IgD-negative memory B cell (primary cell): ENCODE measurements at regions not wholly inside any gene's neighbourhood (a gene's known extent, or its start where the extent isn't known, plus 50 kb on each side); places are given as distances from the start of the nearest gene placed in this dataset.
"Not testable (repeated sequence)": the region's sequence is repeated elsewhere in the genome, so short reads cannot be mapped to it uniquely, and the experiment has no call there.

Experiments used
- H3K27ac Mint-ChIP-seq, 3 donors: one replicate each; pipeline ENCODE4 v1.8.0; 2020 to 2022; ENCODE audit warnings: mild to moderate bottlenecking in 3 of 3, mixed read lengths in 3 of 3, moderate library complexity in 1 of 3
- H3K27me3 Mint-ChIP-seq: one replicate; pipeline ENCODE4 v1.8.0; 2021; ENCODE audit warnings: mixed read lengths
- H3K36me3 Mint-ChIP-seq: one replicate; pipeline ENCODE4 v1.8.0; 2020; ENCODE audit warnings: mild to moderate bottlenecking, mixed read lengths
- H3K4me1 Mint-ChIP-seq, 3 donors: one replicate each; pipeline ENCODE4 v1.8.0; 2020 to 2022; ENCODE audit warnings: mixed read lengths in 3 of 3, mild to moderate bottlenecking in 1 of 3
- H3K4me3 Mint-ChIP-seq, 4 donors: one replicate each; pipeline ENCODE4 v1.8.0; 2020 to 2022; ENCODE audit warnings: mild to moderate bottlenecking in 4 of 4, mixed read lengths in 4 of 4, moderate library complexity in 3 of 4
- H3K9me3 Mint-ChIP-seq, 3 donors: one replicate each; pipeline ENCODE4 v1.8.0; 2020 to 2021; ENCODE audit warnings: mixed read lengths in 3 of 3, mild to moderate bottlenecking in 1 of 3

DNA sequence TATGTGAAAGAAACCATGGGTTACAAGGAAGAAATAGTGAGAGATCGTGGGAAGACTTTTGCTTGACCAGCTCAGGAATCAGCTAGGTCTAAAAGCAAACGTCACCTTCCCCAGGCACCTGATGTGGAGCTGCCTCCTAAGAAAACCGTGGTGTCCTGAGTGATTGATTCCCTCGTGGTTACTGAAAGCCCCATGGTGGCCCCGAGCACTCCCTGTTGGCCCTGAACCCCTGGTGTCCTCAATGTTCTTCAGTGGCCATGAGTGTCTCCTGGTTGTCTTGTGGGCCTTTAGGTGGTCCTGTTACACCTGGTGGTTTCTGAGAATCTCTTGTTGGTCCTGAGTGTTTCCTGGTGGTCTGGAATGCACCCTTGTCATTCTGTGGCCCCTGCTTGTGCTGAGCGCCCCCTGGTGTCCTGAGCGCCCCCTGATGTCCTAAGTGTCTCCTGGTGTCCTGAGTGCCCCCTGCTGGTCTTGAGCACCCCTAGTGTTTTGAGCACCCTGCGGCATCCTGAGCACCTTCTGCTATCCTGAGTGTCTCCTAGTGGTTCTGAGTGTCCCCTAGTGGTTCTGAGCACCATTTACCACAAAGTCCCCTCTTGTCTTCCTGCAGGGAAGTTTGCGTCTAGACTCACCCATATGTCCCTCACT is 518.7 kb downstream of the TMEM121 start:
- Mint-ChIP-seq H3K4me1 (peaks cover 0 to 4% (median 0%) of the 10 kb centered on the region in 3 donors), H3K4me3 (peak overlapping the region in 2 of 4 donors; percentile 12 to 17), H3K27ac (peak overlapping the region in 2 of 3 donors; percentile 16 to 63), H3K27me3 (no peaks in the 10 kb centered on the region), H3K9me3 (no peaks in the 10 kb centered on the region), H3K36me3 (no peaks in the 10 kb centered on the region)

DNA sequence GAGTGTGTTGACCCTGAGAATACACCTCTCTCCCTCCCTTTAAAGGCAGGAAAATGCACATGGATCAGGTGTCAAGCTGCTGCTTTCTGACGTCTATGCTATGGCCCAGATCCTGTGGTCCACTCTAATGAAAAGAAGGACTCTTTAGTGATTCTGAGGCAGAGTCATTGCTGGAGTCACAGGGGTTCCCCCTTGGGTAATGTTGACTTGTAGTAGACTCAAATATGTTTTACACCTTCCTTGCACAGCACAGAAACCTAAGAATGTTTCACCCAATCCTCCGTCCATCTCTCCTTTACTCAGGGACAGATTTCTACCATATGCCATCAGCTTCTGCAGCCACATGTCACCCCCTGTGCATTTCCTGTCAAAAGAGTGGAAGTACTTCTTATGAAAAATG is 525.4 kb downstream of the TMEM121 start:
- H3K27me3 Mint-ChIP-seq, result peaks cover 2% of the 10 kb centered on the region
- no peaks in the 10 kb centered on the region for H3K36me3 Mint-ChIP-seq
- peaks cover 0 to 3% (median 0%) of the 10 kb centered on the region in 3 donors for H3K4me1 Mint-ChIP-seq
- H3K9me3 Mint-ChIP-seq, result no peaks in the 10 kb centered on the region
- no peak overlapping the region for H3K4me3 Mint-ChIP-seq
- H3K27ac Mint-ChIP-seq, result no peak overlapping the region

DNA sequence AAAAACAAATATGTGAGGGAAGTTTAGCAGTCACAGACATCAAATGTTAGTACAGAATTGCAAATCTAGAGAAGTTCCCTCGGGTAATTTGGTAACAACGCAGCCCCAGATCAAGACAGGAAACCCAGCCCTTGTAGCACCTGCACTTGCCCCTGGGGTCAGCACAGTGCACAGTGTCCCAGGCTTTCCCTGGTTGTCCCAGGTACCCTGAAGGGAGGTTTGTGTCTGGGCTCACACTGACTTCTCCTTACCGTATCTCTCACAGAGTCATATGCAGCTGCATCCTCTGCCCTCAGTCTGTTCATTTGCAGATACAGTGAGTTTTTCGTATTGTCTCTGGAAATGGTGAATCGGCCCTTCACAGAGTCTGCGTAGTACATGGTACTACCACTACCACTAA is 528.9 kb downstream of the TMEM121 start:
- no peak overlapping the region for H3K27ac Mint-ChIP-seq
- H3K27me3 Mint-ChIP-seq, result peaks cover 2% of the 10 kb centered on the region
- peak overlapping the region in 1 of 4 donors; percentile 10 for H3K4me3 Mint-ChIP-seq
- peaks cover 0 to 3% (median 0%) of the 10 kb centered on the region in 3 donors for H3K4me1 Mint-ChIP-seq
- no peaks in the 10 kb centered on the region for H3K36me3 Mint-ChIP-seq
- H3K9me3 Mint-ChIP-seq, result no peaks in the 10 kb centered on the region

DNA sequence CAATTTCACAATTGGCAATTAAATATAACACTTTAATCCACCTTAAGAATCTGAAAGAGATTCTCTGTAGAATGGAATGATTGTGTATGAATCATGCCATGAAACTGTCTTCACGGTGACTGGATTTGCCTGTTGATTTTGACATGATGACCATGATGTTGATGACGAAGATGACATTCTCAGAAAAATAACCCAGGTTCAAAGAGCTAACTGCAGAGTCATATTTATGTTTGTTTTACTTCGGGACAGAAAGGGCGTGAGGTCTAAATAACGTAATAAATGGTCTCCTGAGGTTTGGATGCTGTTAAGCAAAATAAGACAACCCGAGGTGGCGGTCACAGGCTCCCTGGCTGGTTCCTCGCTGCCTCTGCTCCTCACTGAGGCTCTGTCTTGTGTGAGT is 532.0 kb downstream of the TMEM121 start:
- H3K36me3 Mint-ChIP-seq, result no peaks in the 10 kb centered on the region
- no peak overlapping the region for H3K4me3 Mint-ChIP-seq
- no peak overlapping the region for H3K27ac Mint-ChIP-seq
- H3K4me1 Mint-ChIP-seq, result peaks cover 2 to 11% (median 3%) of the 10 kb centered on the region in 3 donors
- H3K9me3 Mint-ChIP-seq, result no peaks in the 10 kb centered on the region
- H3K27me3 Mint-ChIP-seq, result peaks cover 2% of the 10 kb centered on the region

DNA sequence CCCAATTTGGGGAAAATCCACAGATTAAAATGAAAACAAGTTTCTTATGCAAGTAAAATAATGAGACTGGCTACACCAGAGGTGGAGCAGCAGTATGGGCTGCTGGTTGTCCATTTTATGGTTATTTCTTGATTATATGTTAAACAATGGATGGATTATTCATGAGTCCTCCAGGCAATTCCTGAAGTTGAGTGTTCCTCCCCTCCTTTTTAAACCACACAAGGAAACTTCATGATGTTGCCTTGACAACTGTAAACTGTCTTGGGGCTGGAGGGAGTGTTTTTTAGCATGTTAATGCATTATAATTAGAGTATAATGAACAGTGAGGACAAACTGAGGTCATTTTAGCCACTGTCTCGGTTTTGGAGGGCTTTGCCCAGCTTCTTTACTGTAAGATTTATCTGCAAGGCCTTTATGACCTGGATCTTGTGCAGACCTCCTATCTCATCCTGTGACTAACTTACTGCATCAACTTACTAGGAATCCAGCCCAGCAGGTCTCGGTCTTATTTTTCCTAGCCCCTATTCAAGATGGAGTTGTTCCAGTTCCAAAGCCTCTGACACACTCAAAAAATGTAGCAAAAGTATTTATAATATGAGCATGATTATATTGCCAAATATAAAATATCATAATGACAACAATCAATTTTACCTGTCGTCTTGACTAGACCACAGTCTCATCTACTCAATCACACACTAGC is 534.0 kb downstream of the TMEM121 start:
- Mint-ChIP-seq H3K27ac (no peak overlapping the region), H3K4me1 (peaks cover 0 to 11% (median 2%) of the 10 kb centered on the region in 3 donors), H3K36me3 (no peaks in the 10 kb centered on the region), H3K4me3 (no peak overlapping the region), H3K9me3 (no peaks in the 10 kb centered on the region), H3K27me3 (peaks cover 7% of the 10 kb centered on the region)

DNA sequence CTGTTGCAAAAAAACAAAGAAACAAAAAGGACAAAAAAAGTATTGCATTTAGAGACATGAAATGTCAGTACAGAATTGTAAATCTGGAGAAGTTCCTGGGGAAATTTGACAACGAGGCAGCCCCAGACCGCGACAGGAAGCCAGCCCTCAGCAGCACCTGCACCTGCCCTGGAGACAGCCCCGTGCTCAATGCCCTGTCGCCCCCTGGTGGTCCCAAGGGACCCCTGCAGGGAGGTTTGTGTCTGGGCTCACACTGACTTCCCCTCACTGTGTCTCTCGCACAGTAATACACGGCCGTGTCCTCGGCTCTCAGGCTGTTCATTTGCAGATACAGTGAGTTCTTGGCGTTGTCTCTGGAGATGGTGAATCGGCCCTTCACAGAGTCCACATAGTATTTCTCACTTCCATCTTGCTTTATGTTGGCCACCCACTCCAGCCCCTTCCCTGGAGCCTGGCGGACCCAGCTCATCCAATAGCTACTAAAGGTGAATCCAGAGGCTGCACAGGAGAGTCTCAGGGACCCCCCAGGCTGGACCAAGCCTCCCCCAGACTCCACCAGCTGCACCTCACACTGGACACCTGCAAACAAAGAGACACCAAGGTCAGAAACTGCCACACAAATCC is 535.6 kb downstream of the TMEM121 start:
- not testable (repeated sequence) for H3K27me3 Mint-ChIP-seq, H3K9me3 Mint-ChIP-seq, H3K36me3 Mint-ChIP-seq
- H3K4me1 Mint-ChIP-seq, result peaks cover 0 to 11% (median 2%) of the 10 kb centered on the region in 3 donors
- H3K4me3 Mint-ChIP-seq, result peak overlapping the region; percentile 65 to 90 (median 80)
- peak overlapping the region in 1 of 3 donors; percentile 70 for H3K27ac Mint-ChIP-seq

DNA sequence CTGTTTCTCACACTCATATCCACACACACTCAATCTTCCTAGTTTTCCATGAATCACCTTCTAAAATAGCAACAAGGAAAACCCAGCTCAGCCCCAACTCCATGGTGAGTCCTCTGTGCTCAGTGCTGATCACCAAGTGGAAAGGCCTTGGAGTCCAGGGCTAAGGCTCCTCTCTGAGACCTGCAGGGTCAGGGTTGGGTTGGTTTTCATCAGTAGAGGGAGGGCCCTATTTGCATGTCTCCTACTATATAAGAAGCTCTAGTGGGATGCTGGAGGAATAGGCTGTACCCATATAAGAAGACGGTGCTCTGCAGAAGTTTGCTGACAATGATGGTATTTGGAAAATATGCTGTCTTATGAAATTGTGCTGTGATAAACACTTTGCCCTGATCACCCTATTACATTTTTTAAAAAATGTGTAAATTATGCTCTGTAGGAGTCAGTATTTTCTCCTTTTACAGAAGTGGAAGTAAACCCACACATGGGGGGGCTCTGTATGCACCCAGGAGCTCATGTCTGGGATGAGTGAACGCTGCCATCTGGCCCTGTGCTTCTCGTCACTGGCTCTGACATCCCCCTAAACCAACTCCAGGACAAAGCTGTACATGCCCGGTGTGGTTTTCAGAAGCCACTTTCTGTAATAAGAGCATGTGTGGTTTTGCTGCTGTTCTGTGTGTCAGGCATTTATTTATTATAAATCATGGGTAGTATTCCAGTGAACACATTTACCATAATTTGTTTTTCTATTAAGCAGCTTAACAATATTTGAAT is 536.3 kb downstream of the TMEM121 start:
- Mint-ChIP-seq H3K9me3 (no peaks in the 10 kb centered on the region), H3K4me3 (peak overlapping the region; percentile 65 to 90 (median 80)), H3K4me1 (peaks cover 0 to 11% (median 2%) of the 10 kb centered on the region in 3 donors), H3K27ac (peak overlapping the region in 2 of 3 donors; percentile 53 to 70), H3K36me3 (no peaks in the 10 kb centered on the region), H3K27me3 (peaks cover 7% of the 10 kb centered on the region)

DNA sequence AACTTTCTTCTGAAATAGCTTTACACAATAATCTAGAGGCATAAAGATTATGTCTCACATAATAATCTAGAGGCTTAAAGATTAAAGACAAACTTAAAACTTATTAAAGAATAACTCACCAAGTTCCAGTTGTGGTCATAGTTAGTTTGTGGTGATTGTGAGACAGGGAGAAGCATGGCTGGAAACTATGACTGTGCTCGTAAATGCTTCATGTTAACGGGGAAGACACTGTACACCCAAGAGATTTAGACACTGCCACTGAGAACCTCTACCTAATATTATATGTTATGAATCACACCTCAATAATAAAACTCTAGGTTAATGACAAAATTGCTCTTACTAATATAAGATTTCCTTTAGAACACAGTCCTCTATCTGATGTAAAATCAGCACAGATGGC is 541.6 kb downstream of the TMEM121 start:
- no peak overlapping the region for H3K27ac Mint-ChIP-seq
- H3K4me3 Mint-ChIP-seq, result no peak overlapping the region
- H3K9me3 Mint-ChIP-seq, result no peaks in the 10 kb centered on the region
- peaks cover 14% of the 10 kb centered on the region for H3K27me3 Mint-ChIP-seq
- no peaks in the 10 kb centered on the region for H3K36me3 Mint-ChIP-seq
- H3K4me1 Mint-ChIP-seq, result peaks cover 0 to 1% (median 0%) of the 10 kb centered on the region in 3 donors

DNA sequence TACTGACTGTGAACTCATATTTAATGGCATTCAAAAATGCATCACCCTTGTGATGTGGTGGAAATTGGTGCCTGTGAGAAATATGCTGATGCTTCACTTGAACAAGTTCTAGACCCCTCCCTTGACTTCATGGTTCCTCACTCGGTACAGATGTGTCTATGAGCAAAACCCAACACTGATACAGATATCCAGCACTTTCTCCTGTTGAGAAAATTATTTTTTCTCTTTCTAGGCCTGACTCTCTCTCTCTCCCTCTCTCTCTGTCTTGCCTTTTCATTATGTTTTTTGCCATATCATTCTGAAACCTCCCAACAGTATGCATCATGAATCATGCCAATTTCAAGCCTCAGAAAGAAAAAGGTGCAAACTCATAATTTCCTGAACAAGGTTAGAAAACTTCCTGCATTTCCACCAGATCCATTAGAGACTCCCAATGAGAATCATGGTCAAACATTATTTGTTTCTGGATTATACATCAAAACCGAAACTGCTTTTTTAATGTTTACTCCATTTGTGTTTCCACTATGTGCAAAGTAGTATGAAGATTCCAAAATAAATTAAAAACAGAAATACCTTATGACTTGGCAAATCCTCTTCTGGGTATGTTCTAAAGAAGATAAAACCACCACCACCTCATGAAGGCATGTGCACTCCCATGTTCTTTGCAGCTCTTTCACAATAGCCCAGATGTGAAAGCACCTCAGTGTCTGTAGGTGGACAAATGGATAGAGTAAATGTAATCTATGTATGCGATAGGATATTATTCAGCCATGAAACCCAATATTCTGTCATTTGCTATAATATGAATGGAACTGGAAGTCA is 543.6 kb downstream of the TMEM121 start:
- H3K9me3 Mint-ChIP-seq, result no peaks in the 10 kb centered on the region

DNA sequence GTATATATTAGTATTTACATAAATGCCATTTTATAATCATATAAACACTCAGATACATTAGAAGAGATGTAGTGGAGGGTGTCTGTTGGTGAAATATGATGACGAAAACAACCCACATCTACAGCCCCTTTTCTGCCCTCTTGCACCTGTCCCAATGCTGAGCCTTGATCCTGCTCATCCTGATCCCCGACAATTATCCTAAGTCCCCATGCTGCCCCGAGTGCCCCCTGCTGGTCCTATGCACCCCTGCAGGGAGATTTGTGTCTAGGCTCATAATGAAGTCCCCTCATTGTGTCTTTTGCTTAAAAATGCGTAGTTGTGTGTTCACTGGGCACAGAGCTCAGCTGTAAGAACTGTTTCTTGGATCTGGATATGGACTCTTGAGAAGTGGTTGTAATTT is 554.5 kb downstream of the TMEM121 start:
- Mint-ChIP-seq H3K9me3 (no peaks in the 10 kb centered on the region), H3K4me1 (no peaks in the 10 kb centered on the region)

More for the DNA sequence above, 543.6 kb downstream of the TMEM121 start:
- Mint-ChIP-seq H3K4me3 (no peak overlapping the region), H3K4me1 (peaks cover 0 to 1% (median 0%) of the 10 kb centered on the region in 3 donors), H3K36me3 (no peaks in the 10 kb centered on the region), H3K27me3 (peaks cover 7% of the 10 kb centered on the region), H3K27ac (no peak overlapping the region)

DNA sequence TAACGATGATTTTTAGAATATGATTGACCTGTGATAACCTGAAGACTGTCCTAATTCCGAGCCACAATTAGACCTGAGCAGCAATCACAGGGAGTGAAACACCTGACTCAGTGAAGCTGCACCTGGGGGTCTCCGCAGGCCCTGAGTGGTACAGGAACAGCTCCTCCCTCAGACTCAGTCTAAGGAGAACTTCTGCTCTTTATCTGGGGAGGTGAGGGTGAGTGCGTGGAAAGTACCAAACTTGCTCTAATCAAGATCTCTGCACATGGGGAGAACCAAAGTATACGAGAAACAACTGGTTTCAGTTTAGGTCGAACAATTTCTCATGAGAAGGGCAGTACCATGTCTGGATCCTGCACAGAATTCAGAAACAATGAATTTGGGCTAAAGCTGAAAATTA is 555.3 kb downstream of the TMEM121 start:
- H3K27ac Mint-ChIP-seq, H3K27me3 Mint-ChIP-seq, H3K4me1 Mint-ChIP-seq, H3K9me3 Mint-ChIP-seq, H3K36me3 Mint-ChIP-seq: not testable (repeated sequence)
- H3K4me3 Mint-ChIP-seq, result peak overlapping the region in 1 of 4 donors; percentile 83

More for the DNA sequence above, 554.5 kb downstream of the TMEM121 start:
- no peak overlapping the region for H3K27ac Mint-ChIP-seq
- H3K27me3 Mint-ChIP-seq, result no peaks in the 10 kb centered on the region
- no peaks in the 10 kb centered on the region for H3K36me3 Mint-ChIP-seq
- no peak overlapping the region for H3K4me3 Mint-ChIP-seq

DNA sequence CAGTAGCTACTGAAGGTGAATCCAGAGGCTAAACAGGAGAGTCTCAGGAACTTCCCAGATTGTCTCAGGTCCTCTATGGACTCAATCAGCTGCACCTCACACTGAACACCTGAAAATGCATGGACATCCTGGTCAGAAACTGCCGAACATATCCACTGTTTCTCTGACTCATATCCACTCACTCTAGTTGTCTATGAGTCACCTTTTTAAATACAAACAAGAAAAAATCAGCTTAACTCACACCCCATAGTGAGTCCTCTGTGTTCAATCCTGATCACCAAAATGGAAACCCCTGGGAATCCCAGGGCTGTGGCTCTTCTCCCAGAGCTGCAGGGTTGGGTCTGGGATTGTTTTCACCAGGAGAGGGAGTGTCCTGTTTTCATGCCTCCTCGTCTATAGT is 556.7 kb downstream of the TMEM121 start:
- H3K4me3 Mint-ChIP-seq, result no peak overlapping the region
- H3K36me3 Mint-ChIP-seq, result no peaks in the 10 kb centered on the region
- no peaks in the 10 kb centered on the region for H3K9me3 Mint-ChIP-seq
- no peak overlapping the region for H3K27ac Mint-ChIP-seq
- H3K4me1 Mint-ChIP-seq, result no peaks in the 10 kb centered on the region
- H3K27me3 Mint-ChIP-seq, result no peaks in the 10 kb centered on the region

DNA sequence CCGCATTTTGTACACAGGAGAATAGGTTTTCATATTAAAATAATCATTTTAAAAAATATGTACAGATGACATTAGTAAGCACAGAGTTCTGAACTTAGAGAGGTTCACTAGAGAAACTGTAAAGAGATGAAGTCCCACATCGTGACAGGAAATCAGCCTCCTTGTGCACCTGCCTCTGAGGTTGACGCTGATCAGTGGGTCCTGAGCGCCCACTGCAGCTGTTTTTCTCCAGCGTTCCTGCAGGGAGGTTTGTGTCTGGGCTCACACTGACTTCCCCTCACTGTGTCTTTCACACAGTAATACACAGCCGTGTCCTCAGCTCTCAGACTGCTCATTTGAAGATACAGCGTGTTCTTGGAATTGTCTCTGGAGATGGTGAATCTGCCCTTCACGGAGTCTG is 561.5 kb downstream of the TMEM121 start:
- Mint-ChIP-seq H3K4me1 (no peaks in the 10 kb centered on the region), H3K4me3 (peak overlapping the region in 1 of 4 donors; percentile 80), H3K9me3 (no peaks in the 10 kb centered on the region), H3K27me3 (no peaks in the 10 kb centered on the region), H3K36me3 (no peaks in the 10 kb centered on the region), H3K27ac (no peak overlapping the region)

DNA sequence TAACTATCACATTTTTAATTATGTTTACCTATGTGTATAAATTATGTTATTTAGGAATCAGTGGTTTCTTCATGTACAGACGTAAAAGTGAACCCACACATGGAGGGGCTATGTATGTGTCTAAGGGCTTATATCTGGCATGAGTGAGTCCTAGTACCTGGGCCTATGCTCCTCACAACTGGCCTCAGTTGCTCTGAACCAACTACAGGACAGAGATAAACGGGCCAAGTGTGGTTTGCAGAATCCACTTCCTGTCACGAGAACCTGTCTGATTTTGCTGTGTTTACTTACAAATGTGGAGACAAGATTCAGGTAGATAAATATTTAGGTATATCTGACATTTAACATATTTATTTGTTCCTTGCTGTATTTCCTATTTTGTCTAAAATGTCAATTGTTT is 562.5 kb downstream of the TMEM121 start:
- H3K4me3 Mint-ChIP-seq, H3K9me3 Mint-ChIP-seq, H3K36me3 Mint-ChIP-seq, H3K27ac Mint-ChIP-seq, H3K4me1 Mint-ChIP-seq, H3K27me3 Mint-ChIP-seq: not testable (repeated sequence)
